SH-SY5Y (cell line): ENCODE measurements at regions not wholly inside any gene's neighbourhood (a gene's known extent, or its start where the extent isn't known, plus 50 kb on each side); places are given as distances from the start of the nearest gene placed in this dataset.

Source experiments
- GATA2 ChIP-seq: IDR thresholded peaks from 2 replicates; pipeline ENCODE4 v1.6.1; 2011; ENCODE audit warnings: mild to moderate bottlenecking, low read depth, low read length
- GATA3 ChIP-seq: IDR thresholded peaks from 2 replicates; pipeline ENCODE4 v1.6.1; 2011; ENCODE audit warnings: low read depth, mild to moderate bottlenecking, low read length, moderate library complexity

GRCh38 chr21:36245649-36246048, 74.3 kb upstream of the MORC3 start:
- TF ChIP-seq GATA2 (no peak), GATA3 (no peak)
